Sigmoid colon (tissue), 6 donors: ENCODE measurements at regions not wholly inside any gene's neighbourhood (a gene's known extent, or its start where the extent isn't known, plus 50 kb on each side); places are given as distances from the start of the nearest gene placed in this dataset.
"Not testable (repeated sequence)": the region's sequence is repeated elsewhere in the genome, so short reads cannot be mapped to it uniquely, and the experiment has no call there.

Experiments used
- DNase-seq: peaks from one replicate; pipeline ENCODE4 v3.0.0-alpha.2; 2019
- H3K27ac ChIP-seq, 4 donors: fragments of 200-600 bp; sonication (generic); one replicate each; pipeline ENCODE4 v1.5.1; 2016 to 2019; ENCODE audit warnings: mild to moderate bottlenecking in 1 of 4
- H3K27me3 ChIP-seq, 3 donors: fragments of 200-600 bp; sonication (generic); one replicate each; pipeline ENCODE4 v1.5.1; 2019; ENCODE audit warnings: mild to moderate bottlenecking in 1 of 3
- H3K36me3 ChIP-seq, 4 donors: fragments of 200-600 bp; sonication (generic); one replicate each; pipeline ENCODE4 v1.5.1; 2016 to 2019
- H3K4me1 ChIP-seq, 4 donors: fragments of 200-600 bp; sonication (generic); one replicate each; pipeline ENCODE4 v1.5.1; 2017 to 2019
- H3K4me3 ChIP-seq, 4 donors: fragments of 200-600 bp; sonication (generic); one replicate each; pipeline ENCODE4 v1.5.1; 2017 to 2019; ENCODE audit warnings: mild to moderate bottlenecking in 2 of 4, moderate library complexity in 1 of 4
- H3K9me3 ChIP-seq, 4 donors: fragments of 200-600 bp in 3 of 4; sonication (generic) in 3 of 4; one replicate each; pipeline versions ENCODE4 v1.5.1 to v1.6.1; 2013 to 2019
- CTCF ChIP-seq, 4 experiments: fragments of 450-650 bp in 3 of 4; fragments of 200-600 bp in 1 of 4; IDR thresholded peaks; one replicate each; pipeline ENCODE4 v1.5.1; 2016 to 2019; ENCODE audit warnings: antibody characterized with exemption in 4 of 4, mild to moderate bottlenecking in 3 of 4, moderate library complexity in 2 of 4
- EP300 ChIP-seq, 4 donors: sonication (generic); formaldehyde crosslinking; IDR thresholded peaks; one replicate each; pipeline ENCODE4 v1.6.1; 2017; ENCODE audit warnings: antibody characterized with exemption in 4 of 4
- POLR2A ChIP-seq, 2 donors: fragments of 450-650 bp; IDR thresholded peaks; one replicate each; pipeline ENCODE4 v1.6.1; 2016; ENCODE audit warnings: antibody characterized with exemption in 2 of 2, mild to moderate bottlenecking in 2 of 2, moderate library complexity in 2 of 2
- POLR2AphosphoS5 ChIP-seq, 4 donors: sonication (generic); formaldehyde crosslinking; IDR thresholded peaks; one replicate each; pipeline ENCODE4 v1.6.1; 2017; ENCODE audit warnings: antibody characterized with exemption in 4 of 4
- WGBS, 2 donors: extraction: QIAGEN DNeasy Blood & Tissue Kit; methylation state at CpG; one replicate each; pipeline ENCODE4 v1.1.7; 2013; 5-methylcytosine and 5-hydroxymethylcytosine counted together
- intact Hi-C: fragments of 100-400 bp; cut with DNase I; formaldehyde crosslinking; loops from one replicate; pipeline ENCODE4 v1.15.1; 2023
- donor health status: healthy with polysubstance abuse.
- donor health status: healthy.

- no peaks in the 10 kb centered on the region for H3K36me3 ChIP-seq
- peaks cover 0 to 18% (median 4%) of the 10 kb centered on the region in 4 donors for H3K9me3 ChIP-seq
- H3K27ac ChIP-seq, result no peak overlapping the region
- peak; percentile 63 for DNase-seq
- no peaks in the 10 kb centered on the region for H3K4me1 ChIP-seq
- H3K27me3 ChIP-seq, result no peaks in the 10 kb centered on the region
- intact Hi-C loops, result no loop called here
- peak overlapping the region in 1 of 4 donors; percentile 13 for H3K4me3 ChIP-seq
- no peak for TF ChIP-seq EP300 (IDR thresholded peaks at IDR 0.05)
- no peak for TF ChIP-seq CTCF (IDR thresholded peaks at IDR 0.05)
- no peak for TF ChIP-seq POLR2A (IDR thresholded peaks at IDR 0.05)
- TF ChIP-seq POLR2AphosphoS5 (IDR thresholded peaks at IDR 0.05), result no peak
- 63 to 81% methylated on average over 75 of the region's 75 CpGs for WGBS, 2 donors
Observed at GRCh38 chr22:12601870-12602779, 2925.9 kb upstream of the OR11H1 start.

GRCh38 chr22:12603399-12603798, 2924.6 kb upstream of the OR11H1 start:
- H3K27ac ChIP-seq, intact Hi-C loops, DNase-seq, H3K4me3 ChIP-seq, H3K36me3 ChIP-seq, H3K27me3 ChIP-seq, H3K4me1 ChIP-seq: not testable (repeated sequence)
- peaks cover 0 to 18% (median 4%) of the 10 kb centered on the region in 4 donors for H3K9me3 ChIP-seq
- 70 to 76% methylated on average over 6 of the region's 6 CpGs for WGBS, 2 donors

GRCh38 chr22:12603833-12604232, 2924.2 kb upstream of the OR11H1 start:
- H3K4me3 ChIP-seq, DNase-seq, H3K27ac ChIP-seq, intact Hi-C loops, H3K4me1 ChIP-seq, H3K27me3 ChIP-seq, H3K36me3 ChIP-seq: not testable (repeated sequence)
- H3K9me3 ChIP-seq, result peaks cover 0 to 19% (median 4%) of the 10 kb centered on the region in 4 donors

GRCh38 chr22:12608454-12608853, 2919.5 kb upstream of the OR11H1 start:
- H3K27ac ChIP-seq, H3K36me3 ChIP-seq, H3K9me3 ChIP-seq, H3K4me3 ChIP-seq, H3K4me1 ChIP-seq, DNase-seq, H3K27me3 ChIP-seq, intact Hi-C loops: not testable (repeated sequence)
- 71 to 73% methylated on average over 8 of the region's 9 CpGs for WGBS, 2 donors

GRCh38 chr22:12613199-12613598, 2914.8 kb upstream of the OR11H1 start:
- peaks cover 0 to 12% (median 0%) of the 10 kb centered on the region in 4 donors for H3K9me3 ChIP-seq
- H3K27ac ChIP-seq, result no peak overlapping the region
- H3K36me3 ChIP-seq, result no peaks in the 10 kb centered on the region
- WGBS, 2 donors, result 68 to 71% methylated on average over 3 of the region's 3 CpGs
- peaks cover 0 to 3% (median 0%) of the 10 kb centered on the region in 3 donors for H3K27me3 ChIP-seq
- no peak for DNase-seq
- H3K4me3 ChIP-seq, result no peak overlapping the region
- no peaks in the 10 kb centered on the region for H3K4me1 ChIP-seq
- intact Hi-C loops, result no loop called here
- no peak for TF ChIP-seq EP300 (IDR thresholded peaks at IDR 0.05)
- no peak for TF ChIP-seq POLR2AphosphoS5 (IDR thresholded peaks at IDR 0.05)
- no peak for TF ChIP-seq CTCF (IDR thresholded peaks at IDR 0.05)
- TF ChIP-seq POLR2A (IDR thresholded peaks at IDR 0.05), result no peak

GRCh38 chr22:12613907-12614306, 2914.1 kb upstream of the OR11H1 start:
- H3K36me3 ChIP-seq, DNase-seq, H3K4me3 ChIP-seq, H3K27ac ChIP-seq, intact Hi-C loops, H3K4me1 ChIP-seq, H3K27me3 ChIP-seq: not testable (repeated sequence)
- WGBS, 2 donors, result 35 to 41% methylated on average over 4 of the region's 4 CpGs
- peaks cover 0 to 11% (median 0%) of the 10 kb centered on the region in 4 donors for H3K9me3 ChIP-seq

- H3K9me3 ChIP-seq, intact Hi-C loops, H3K4me1 ChIP-seq, H3K4me3 ChIP-seq, DNase-seq, H3K27ac ChIP-seq, H3K27me3 ChIP-seq, H3K36me3 ChIP-seq: not testable (repeated sequence)
- WGBS, 2 donors, result 56 to 66% methylated on average over 4 of the region's 4 CpGs
Observed at GRCh38 chr22:12626894-12627293, 2901.1 kb upstream of the OR11H1 start.

- H3K27me3 ChIP-seq, H3K36me3 ChIP-seq, DNase-seq, H3K4me1 ChIP-seq, H3K27ac ChIP-seq, intact Hi-C loops, H3K4me3 ChIP-seq: not testable (repeated sequence)
- peaks cover 0 to 10% (median 0%) of the 10 kb centered on the region in 4 donors for H3K9me3 ChIP-seq
- 52 to 55% methylated on average over 2 of the region's 2 CpGs for WGBS, 2 donors
Observed at GRCh38 chr22:12629815-12630214, 2898.2 kb upstream of the OR11H1 start.

- H3K4me3 ChIP-seq, DNase-seq, H3K27me3 ChIP-seq, H3K4me1 ChIP-seq, H3K36me3 ChIP-seq, intact Hi-C loops, H3K27ac ChIP-seq: not testable (repeated sequence)
- H3K9me3 ChIP-seq, result peaks cover 0 to 15% (median under 1%) of the 10 kb centered on the region in 4 donors
- 34 to 38% methylated on average over 3 of the region's 3 CpGs for WGBS, 2 donors
Observed at GRCh38 chr22:12630965-12631364, 2897.0 kb upstream of the OR11H1 start.

- peaks cover 0 to 13% (median 4%) of the 10 kb centered on the region in 4 donors for H3K9me3 ChIP-seq
- H3K4me1 ChIP-seq, H3K4me3 ChIP-seq, H3K36me3 ChIP-seq, H3K27me3 ChIP-seq, H3K27ac ChIP-seq, intact Hi-C loops, DNase-seq: not testable (repeated sequence)
Observed at GRCh38 chr22:12637566-12638166, 2890.3 kb upstream of the OR11H1 start.
